Peyer's patch (tissue), 4 donors: ENCODE measurements at regions not wholly inside any gene's neighbourhood (a gene's known extent, or its start where the extent isn't known, plus 50 kb on each side); places are given as distances from the start of the nearest gene placed in this dataset.

Experiments
- DNase-seq, 3 donors: peaks; one replicate each; pipeline ENCODE4 v3.0.0-alpha.2; 2017 to 2019
- H3K27ac ChIP-seq, 4 donors: fragments of 200-600 bp; sonication (generic); one replicate each; pipeline ENCODE4 v1.5.1; 2016 to 2019
- H3K27me3 ChIP-seq, 2 donors: fragments of 200-600 bp; sonication (generic); one replicate each; pipeline ENCODE4 v1.5.1; 2019
- H3K36me3 ChIP-seq, 3 donors: fragments of 200-600 bp; sonication (generic); one replicate each; pipeline ENCODE4 v1.5.1; 2016 to 2019
- H3K4me1 ChIP-seq, 4 donors: fragments of 200-600 bp; sonication (generic); one replicate each; pipeline ENCODE4 v1.5.1; 2016 to 2019
- H3K4me3 ChIP-seq, 4 donors: fragments of 200-600 bp; sonication (generic); 1 replicate in 3 of 4; 2 replicates in 1 of 4; pipeline ENCODE4 v1.5.1; 2016 to 2019; ENCODE audit warnings: mild to moderate bottlenecking in 1 of 4
- H3K9me3 ChIP-seq, 4 donors: fragments of 200-600 bp; sonication (generic); one replicate each; pipeline ENCODE4 v1.5.1; 2016 to 2019; ENCODE audit warnings: mild to moderate bottlenecking in 1 of 4
- CTCF ChIP-seq, 6 experiments: fragments of 450-650 bp in 4 of 6; fragments of 200-600 bp in 2 of 6; sonication (generic) in 1 of 6; IDR thresholded peaks; one replicate each; pipeline ENCODE4 v1.5.1; 2017 to 2019; ENCODE audit warnings: antibody characterized with exemption in 6 of 6, mild to moderate bottlenecking in 3 of 6, moderate library complexity in 1 of 6
- POLR2A ChIP-seq, 2 donors: fragments of 450-650 bp; IDR thresholded peaks; one replicate each; pipeline ENCODE4 v1.5.1; 2017; ENCODE audit warnings: antibody characterized with exemption in 2 of 2, mild to moderate bottlenecking in 2 of 2, moderate library complexity in 2 of 2

- Histone ChIP-seq H3K9me3 (peaks cover 0 to 9% (median 0%) of the 10 kb centered on the region in 4 donors), H3K36me3 (no peaks in the 10 kb centered on the region), H3K27ac (no peak overlapping the region), H3K4me3 (no peak overlapping the region), H3K27me3 (no peaks in the 10 kb centered on the region), H3K4me1 (no peaks in the 10 kb centered on the region)
- no peak for DNase-seq
- TF ChIP-seq CTCF (IDR thresholded peaks at IDR 0.05) (no peak), POLR2A (IDR thresholded peaks at IDR 0.05) (no peak)
These were observed 119.7 kb upstream of the NUDT6 start for GRCh38 chr4:123042095-123042494.

DNA sequence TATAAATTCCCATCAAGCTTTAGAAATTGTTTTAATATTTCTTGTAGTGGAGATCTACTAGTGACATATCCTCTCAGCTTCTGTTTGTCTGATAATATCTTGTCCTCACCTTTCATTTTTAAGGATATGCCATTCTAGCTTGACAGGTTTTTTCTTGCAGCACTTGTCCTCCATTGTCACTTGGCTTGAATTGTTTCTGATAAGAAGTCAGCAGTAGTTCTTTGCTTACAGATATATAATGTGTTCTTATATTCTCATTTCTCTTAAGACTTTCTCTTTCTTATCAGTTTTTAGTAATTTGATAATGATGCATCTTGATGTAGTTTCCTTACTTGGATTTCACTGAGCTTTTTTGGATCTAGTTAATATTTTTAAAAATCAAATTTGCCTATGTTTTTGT lies 120.6 kb upstream of the NUDT6 start:
- Histone ChIP-seq H3K36me3 (no peaks in the 10 kb centered on the region), H3K4me3 (no peak overlapping the region), H3K27me3 (no peaks in the 10 kb centered on the region), H3K27ac (no peak overlapping the region), H3K4me1 (no peaks in the 10 kb centered on the region), H3K9me3 (peaks cover 0 to 9% (median 0%) of the 10 kb centered on the region in 4 donors)
- TF ChIP-seq CTCF (IDR thresholded peaks at IDR 0.05) (no peak), POLR2A (IDR thresholded peaks at IDR 0.05) (no peak)
- no peak for DNase-seq

DNA sequence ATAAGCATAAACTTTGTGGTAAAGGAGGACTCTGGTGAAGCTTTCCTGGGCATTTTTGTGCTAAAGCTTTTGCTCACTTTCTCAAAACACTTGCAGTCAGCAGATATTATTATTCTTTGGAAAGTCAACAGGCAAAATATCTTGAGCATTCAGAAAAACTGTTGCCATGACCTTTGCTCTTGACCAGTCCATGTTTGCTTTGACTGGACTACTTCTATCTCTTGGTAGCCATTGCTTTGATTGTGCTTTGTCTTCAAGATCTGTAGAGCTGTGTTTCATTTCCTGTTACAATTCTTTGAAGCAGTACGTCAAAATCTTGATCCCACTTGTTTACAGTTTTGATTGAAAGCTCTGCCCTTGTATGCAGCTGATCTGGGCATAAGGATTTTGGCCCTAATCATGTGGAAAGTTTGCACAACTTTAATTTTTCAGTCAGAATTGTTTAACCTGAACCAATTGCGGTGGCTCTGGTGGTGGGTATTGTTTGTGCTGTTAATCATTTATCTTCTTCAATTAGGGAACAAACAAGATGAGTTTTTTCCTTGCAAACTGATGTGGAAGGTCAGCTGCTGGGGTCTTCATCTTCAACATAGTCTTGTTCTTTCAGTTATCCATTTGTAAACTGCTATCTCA lies 121.5 kb upstream of the NUDT6 start:
- no peak overlapping the region for H3K27ac ChIP-seq
- no peaks in the 10 kb centered on the region for H3K27me3 ChIP-seq
- no peak overlapping the region for H3K4me3 ChIP-seq
- H3K36me3 ChIP-seq: no peaks in the 10 kb centered on the region
- TF ChIP-seq POLR2A (IDR thresholded peaks at IDR 0.05): no peak
- no peak for TF ChIP-seq CTCF (IDR thresholded peaks at IDR 0.05)
- no peaks in the 10 kb centered on the region for H3K4me1 ChIP-seq
- H3K9me3 ChIP-seq: peaks cover 0 to 9% (median 0%) of the 10 kb centered on the region in 4 donors
- no peak for DNase-seq

DNA sequence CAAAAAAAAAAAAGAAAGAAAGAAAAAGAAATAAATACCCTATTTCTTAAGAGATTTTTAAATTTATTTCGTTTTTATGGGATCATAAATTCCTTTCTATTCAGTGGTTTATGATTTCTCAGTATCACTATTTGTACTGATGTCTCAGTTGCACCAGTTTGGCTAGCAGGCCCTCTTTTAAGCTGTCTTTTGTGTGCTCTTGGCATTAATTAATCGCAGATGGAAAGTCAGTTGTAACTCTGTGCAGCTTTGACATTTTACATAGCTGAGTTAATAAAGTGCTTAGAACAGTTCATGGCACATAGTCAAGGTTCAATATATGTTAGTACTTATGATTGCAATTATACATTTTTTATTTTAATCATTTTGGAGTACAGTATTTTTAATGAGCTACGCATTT lies 123.7 kb upstream of the NUDT6 start:
- Histone ChIP-seq H3K4me1 (no peaks in the 10 kb centered on the region), H3K4me3 (no peak overlapping the region), H3K27me3 (no peaks in the 10 kb centered on the region), H3K9me3 (peaks cover 0 to 9% (median 0%) of the 10 kb centered on the region in 4 donors), H3K36me3 (no peaks in the 10 kb centered on the region), H3K27ac (no peak overlapping the region)
- DNase-seq: no peak
- no peak for TF ChIP-seq POLR2A (IDR thresholded peaks at IDR 0.05)
- TF ChIP-seq CTCF (IDR thresholded peaks at IDR 0.05): no peak

DNA sequence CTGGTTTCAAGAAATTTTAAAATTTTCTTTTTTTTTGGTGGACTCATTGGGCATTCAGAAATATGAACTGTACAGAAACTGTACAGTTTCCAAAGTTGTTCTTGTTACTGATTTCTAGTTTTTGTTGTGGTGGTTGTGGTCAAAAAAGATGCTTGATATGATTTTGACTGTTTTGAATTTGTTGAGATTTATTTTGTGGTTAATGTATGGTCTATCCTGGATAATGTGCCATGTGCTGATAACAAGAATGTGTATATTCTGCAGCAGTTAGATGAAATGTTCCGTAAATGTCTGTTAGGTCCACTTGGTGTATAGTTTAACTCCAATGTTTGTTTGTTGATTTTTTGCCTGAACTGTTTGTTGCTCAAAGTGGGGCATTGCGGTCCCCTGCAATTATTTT lies 127.6 kb upstream of the NUDT6 start:
- TF ChIP-seq CTCF (IDR thresholded peaks at IDR 0.05) (no peak), POLR2A (IDR thresholded peaks at IDR 0.05) (no peak)
- DNase-seq: no peak
- H3K27me3 ChIP-seq: no peaks in the 10 kb centered on the region
- no peak overlapping the region for H3K4me3 ChIP-seq
- no peaks in the 10 kb centered on the region for H3K4me1 ChIP-seq
- H3K9me3 ChIP-seq: peaks cover 0 to 9% (median 0%) of the 10 kb centered on the region in 4 donors
- H3K36me3 ChIP-seq: no peaks in the 10 kb centered on the region
- H3K27ac ChIP-seq: no peak overlapping the region

DNA sequence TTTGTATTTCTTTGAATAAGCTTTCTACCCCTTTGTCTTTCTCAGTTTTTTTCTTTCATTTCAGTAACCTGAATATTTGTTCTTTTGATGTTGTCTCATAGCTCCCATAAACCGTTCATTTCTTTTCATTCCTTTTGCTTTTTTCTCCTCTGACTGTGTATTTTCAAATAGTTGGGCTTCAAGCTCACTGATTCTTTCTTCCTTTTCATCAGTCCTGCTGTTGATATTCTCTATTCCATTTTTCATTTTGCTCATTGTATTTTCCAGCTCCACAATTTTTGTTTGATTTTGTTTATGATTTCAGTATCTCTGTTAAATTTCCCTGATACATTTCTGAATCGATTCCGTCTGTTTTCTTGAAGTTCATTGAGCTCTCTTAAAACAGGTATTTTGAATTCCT lies 129.6 kb upstream of the NUDT6 start:
- no peak overlapping the region for H3K4me3 ChIP-seq
- DNase-seq: no peak
- no peak overlapping the region for H3K27ac ChIP-seq
- no peaks in the 10 kb centered on the region for H3K36me3 ChIP-seq
- peaks cover 0 to 9% (median 0%) of the 10 kb centered on the region in 4 donors for H3K9me3 ChIP-seq
- no peaks in the 10 kb centered on the region for H3K4me1 ChIP-seq
- no peaks in the 10 kb centered on the region for H3K27me3 ChIP-seq
- TF ChIP-seq CTCF (IDR thresholded peaks at IDR 0.05): no peak
- no peak for TF ChIP-seq POLR2A (IDR thresholded peaks at IDR 0.05)
